NCI-H187 treated with DMSO at 0.1 percent for 48 hours (cell line): ENCODE measurements at regions not wholly inside any gene's neighbourhood (a gene's known extent, or its start where the extent isn't known, plus 50 kb on each side); places are given as distances from the start of the nearest gene placed in this dataset.
A peak's percentile ranks its signal among the peaks of the same experiment; 100 is the strongest.

Source experiments
- DNase-seq: peaks from one replicate; lab custom pipeline; 2025; lab: John Stamatoyannopoulos, UW

DNA sequence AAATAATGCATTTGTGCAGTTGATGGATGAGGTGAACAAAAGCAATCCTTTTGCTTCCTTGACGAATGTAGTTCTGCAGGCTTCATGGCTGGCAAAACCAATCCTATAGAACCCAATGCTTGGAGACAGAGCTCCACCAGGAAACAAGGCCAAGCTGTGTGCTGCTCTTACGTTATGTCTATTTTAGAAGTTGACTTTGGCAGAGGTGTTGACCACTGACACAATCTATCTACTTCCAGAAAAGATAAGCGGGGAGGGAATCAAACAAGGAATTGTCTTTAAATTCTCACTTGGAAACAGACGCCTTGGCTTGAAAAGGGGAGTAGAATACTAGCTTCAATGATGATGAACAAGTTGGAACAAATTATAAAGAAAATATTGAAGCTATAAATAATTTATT is 211.2 kb downstream of the SETD4 start:
- no peak for DNase-seq

DNA sequence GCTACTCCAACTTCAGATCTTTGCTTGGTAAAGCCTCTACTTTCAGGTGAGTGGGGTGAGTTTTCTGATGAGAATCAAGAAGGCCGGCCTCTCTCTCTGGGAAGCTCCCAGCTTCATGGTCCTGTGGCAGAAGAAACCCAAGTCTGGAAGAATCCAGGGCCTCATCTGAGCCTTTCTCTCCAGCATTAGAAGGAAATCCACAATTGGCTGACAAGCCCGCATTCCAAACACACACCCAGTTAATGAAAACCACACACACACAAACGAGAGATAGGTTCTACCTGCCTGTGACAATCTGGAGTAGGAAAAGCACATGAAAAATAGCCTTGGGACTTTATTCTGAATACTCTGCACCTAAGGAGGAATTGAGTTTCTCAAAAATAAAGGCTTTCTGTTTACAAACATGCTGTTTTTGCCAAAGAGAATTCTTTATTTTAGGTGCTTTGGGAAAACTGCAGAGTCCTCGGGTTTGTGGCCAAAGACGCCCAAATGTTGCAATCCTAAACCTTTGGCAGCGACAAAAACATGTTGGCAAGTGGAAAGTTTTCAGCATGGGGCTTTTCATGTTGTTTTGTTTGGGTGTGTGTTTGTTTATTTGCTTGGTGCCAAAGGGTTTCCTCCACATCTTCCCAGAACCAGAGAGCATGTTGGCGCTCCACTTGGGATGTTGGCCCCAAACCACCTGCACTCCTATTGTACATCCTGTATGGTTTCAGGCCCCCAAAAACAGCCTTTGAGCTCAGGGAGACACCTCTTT is 216.2 kb downstream of the SETD4 start:
- DNase-seq: no peak

DNA sequence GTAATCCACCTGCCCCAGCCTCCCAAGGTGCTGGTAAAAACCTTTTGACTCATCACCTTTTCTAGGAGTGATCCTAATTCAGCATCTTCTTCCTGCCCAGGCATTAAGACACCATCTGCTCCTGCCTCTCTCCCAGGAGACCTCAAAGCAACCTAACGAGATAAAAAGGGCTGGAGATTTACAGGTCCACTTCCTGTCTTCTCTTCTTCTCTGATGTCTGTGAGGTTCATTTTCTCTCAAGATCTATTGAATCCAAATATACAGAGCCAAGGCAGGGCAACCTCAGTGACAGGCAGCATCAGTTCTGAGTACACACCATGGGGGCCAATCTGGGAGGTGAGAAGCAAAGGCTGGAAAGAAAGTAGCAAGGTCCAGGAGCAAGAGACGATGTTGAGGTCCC is 219.4 kb downstream of the SETD4 start:
- DNase-seq: no peak

DNA sequence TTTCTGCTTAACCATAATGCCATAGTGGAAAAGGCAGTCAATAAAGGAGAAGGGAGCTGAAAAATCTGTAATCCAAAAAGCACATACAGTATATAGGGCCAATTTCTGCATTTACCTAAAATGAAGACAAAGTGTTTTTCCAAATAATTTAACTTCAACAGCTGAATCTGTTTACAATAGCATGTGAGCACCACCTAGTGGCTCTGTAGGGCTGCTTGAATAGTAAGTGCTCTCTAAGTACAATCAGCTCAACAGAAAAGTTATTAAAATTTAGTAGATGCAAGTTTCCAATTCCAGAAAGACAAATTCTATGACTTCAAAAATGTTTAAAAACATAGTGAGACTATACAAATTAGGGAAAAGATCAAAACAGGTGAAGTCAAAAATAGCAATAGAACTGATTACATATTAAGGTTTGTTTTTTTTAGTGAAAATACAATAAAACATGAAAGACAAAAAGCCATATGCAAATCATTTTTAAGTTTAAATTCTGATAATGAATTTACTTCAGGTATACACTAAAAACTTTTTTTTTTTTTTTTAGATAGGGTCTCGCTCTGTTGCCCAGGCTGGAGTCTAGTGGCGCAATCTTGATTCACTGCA is 220.0 kb downstream of the SETD4 start:
- peak; percentile 56 for DNase-seq

DNA sequence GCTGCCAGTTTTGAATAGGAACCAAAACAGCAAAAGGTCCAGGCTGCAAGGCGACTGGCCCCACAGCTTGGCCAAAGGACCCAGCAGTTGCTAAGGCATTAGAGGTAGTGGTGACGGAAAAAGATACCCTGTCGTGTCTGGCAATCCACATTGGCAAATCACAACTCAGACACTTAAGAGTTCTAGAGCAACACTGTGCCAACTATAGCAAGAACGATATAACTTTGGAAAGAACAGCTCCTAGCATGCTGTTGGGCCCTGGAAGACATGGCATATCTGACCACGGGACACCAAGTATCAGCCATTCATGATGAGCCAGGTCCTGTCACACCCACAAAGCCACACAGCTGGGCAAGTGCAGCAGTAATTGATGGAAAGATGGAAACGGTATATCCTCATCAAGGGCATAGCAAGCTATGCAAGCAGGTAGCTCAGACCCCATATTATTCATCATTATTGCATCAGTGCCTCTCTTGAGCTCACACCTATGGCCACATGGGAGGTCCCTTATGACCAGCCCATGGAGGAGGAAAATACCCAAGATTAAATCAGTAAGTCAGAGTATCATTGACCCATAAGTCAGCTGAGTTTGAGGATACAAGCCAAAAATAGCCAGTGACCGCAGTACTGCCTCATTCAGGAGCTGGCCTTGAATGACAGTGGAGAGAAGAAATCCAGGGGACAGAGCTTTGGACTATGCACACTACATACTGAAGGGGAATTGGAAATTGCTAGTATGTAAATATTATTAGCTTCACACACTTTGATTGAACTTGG is 221.2 kb downstream of the SETD4 start:
- DNase-seq: no peak

DNA sequence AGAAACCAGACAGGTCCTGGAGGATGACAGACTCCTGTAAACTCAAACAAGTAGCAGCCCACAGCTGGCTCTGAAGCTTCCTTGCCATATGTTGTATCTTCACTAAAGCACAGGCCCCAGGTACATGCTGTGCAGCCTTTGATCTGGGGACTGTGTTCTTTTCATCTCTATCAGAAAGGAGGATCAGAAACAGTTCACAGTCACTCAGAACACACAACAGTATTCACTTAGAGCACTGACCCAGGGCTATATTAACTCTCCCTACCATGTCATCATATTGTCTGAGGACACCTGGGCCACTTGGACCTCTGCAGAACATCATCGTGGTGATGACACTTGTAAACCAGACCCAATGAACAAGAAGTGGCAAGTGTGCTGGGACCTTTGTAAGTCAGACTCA is 222.0 kb downstream of the SETD4 start:
- DNase-seq: no peak

DNA sequence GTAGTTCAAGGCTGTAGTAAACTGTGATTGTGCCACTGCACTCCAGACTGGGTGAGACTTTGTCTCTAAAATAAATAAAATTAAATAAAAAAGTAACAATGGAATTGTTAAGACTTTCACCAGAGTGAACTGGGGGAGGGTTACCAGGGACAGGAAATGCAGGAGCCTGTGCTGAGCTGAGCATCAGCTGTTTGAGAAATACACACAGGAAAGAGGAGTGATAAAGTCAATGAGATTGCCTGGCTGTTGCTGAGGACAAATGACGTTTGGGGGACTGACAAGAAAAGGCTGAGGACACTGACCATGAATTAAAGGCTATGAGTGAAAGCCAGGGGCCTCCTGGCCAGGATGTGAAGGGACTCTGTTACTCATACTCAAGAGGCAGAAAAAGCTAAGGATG is 226.3 kb downstream of the SETD4 start:
- no peak for DNase-seq

DNA sequence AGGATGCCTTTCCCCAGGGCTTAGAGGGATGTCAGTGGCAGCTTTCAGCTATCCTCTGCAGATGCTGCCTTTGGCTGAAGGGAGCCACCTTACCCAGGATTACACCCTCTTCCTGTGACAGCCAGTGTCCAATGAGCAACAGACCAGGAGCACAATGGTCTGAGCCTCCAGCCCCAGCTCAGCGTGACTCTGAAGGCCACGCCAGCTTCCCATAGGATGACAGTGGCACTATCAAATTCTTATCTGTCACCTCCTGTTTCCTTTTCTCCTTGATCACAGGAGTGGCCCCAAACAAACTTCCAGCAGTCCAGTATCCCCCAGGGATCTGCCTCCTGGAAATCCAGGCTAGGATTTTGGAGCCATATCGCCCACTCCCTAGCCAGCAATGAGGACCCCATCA is 226.9 kb downstream of the SETD4 start:
- DNase-seq: no peak

DNA sequence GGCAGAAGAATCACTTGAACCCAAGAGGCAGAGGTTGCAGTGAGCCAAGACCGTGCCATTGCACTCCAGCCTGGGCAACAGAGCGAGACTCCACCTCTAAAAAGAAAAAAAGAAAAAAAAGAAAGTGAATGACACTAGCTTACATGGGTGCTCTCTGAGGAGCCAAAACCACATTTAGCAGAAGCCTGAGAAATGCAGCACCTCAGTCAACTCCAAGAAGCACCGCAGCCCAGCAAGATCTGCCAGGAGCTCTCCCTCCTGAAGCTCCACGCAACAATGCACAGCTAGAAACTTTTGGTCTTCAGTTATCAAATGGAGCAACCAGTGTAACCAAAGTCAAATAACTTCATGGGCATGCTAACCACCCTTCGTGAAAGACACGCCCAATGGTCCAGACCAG is 229.1 kb downstream of the SETD4 start:
- DNase-seq: no peak

DNA sequence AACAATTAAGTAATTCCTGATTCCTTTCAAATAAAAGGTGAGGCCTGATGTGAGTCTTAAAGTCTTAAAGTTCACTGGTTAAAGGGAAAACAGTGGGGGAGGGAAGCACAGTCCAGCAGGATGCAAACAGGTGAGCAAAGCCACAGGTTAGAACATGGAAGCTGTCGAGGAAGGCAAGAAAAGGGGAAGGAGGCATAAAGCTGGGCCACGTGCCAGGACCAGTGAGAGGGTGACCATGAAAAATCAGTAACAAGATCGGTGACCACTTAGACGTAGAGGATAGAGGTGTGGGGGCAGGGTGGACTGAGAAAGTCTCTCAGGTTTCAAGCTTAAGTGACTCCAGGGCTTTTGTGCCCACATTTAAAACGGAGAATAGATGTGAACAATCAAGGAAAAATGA is 231.3 kb downstream of the SETD4 start:
- DNase-seq: peak; percentile 82

DNA sequence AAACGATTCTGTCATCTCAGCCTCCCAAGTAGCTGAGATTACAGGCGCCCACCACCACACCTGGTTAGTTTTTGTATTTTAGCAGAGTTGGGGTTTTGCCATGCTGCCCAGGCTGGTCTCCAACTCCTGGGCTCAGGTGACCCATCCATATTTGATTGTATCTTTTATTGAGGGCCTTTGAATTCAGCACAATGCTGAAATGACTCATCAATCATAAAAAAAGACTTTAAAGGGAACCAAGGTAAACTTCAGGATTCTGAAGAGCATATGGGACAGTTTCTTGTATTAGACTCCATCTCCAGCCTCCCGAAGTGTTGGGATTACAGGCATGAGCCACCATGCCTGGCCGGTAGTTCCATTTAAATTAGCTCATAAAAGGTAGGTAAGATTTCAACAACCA is 232.2 kb downstream of the SETD4 start:
- no peak for DNase-seq

DNA sequence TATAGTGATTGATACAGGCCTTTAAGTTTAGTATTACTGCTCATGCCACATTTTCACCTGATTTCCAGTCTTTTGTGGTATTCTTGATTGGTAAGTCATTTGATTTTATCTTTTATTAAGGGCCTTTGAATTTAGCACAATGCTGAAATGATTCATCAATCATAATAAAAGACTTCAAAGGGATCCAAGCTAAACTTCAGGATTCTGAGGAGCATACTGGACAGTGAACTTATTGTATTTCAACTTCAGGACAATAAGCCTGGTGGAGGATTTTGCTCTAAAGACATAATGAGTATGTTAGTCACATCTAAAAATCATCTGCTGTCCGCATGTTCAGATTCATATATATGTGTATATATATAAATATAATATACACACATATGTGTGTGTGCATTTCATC is 233.3 kb downstream of the SETD4 start:
- no peak for DNase-seq

DNA sequence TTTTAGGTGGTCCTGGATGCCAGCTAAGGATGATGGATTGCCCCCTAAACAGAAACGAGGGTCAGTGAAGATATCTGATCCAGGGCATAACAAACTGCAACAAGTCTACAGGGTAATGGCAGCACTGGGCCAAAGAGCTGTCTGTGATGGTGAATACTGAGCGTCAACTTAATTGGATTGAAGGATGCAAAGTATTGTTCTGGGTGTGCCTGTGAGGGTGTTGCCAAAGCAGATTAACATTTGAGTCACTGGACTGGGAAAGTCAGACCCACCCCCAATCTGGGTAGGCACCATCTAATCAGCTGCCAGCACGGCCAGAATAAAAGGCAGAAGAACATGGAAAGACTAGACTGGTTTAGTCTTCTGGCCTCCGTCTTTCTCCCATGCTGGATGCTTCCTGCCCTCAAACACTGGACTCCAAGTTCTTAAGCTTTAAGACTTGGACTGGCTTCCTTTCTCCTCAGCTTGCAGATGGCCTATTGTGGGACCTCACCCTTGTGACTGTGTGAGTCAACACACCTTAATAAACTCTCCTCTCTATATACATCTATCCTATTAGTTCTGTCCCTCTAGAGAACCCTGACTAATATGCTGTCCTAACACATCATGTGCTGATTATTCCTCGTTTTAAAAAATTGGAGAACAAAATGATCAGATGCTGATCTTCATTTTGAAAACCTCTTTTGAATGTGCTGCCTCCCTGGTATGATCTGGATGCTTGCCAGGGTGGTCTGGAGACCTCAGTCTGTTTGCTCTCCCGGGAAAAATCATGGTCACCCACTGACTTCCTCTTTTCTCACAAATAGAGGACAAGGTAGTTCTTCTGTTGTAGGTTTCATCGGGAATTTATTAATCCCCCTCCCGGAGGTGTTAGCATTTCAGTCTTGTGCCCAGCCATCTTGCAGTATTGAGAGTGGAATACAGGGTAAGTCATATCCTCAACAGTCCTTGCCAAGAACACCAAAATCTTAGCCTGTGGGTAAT is 234.7 kb downstream of the SETD4 start:
- DNase-seq: no peak

DNA sequence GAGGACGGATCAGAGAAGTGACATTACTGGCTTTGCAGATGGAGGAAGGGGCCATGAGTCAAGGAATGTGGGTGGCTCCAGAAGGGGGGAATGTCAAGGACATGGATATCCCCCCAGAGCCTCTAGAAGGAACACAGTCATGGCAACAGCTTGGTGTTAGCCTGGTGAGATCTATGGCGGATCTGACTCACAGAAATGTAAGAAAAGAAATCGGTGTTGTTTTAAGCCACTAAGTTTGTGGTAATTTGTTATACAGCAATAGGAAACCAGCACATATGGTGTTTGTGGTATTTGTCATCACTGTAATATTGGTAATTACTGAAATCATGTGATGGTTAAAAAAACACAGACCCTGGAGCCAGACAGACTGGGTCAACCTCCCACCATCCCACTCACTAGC is 236.2 kb downstream of the SETD4 start:
- DNase-seq: no peak

DNA sequence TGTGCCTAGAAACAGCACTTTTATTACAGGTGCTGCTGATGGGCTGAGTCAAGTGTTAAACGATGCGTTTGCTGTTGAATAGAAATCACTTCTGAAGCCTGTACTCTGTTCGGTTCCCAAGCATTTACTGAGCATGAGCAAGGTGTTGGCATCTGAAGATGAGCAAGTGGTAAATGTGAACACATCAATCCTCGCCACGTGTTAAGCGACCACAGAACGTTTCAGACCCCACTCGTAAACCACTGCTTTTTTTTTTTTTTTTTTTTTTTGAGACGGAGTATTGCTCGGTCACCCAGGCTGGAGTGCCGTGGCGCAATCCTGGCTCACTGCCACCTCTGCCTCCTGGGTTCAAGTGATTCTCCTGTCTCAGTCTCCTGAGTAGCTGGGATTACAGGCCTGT is 241.2 kb downstream of the SETD4 start:
- DNase-seq: peak; percentile 17

DNA sequence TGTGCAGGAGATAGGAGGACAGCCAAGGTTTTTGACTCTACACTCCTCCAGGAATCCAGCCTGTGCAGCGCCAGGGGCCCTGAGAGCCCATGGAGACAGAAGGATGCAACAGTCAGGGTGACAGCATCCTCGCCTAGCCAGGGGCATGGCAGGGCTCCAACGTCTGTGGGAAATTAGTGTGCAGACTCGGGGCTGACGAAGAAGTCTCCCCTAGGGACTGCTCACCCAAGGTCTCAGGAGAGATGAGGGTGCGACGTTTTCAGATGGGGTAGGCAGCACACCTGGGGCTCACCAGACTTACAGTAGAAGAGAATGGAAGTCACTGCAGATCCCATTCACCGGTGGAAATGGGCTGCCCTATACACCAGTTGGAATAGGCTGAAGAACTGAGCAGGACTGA is 241.7 kb downstream of the SETD4 start:
- no peak for DNase-seq

DNA sequence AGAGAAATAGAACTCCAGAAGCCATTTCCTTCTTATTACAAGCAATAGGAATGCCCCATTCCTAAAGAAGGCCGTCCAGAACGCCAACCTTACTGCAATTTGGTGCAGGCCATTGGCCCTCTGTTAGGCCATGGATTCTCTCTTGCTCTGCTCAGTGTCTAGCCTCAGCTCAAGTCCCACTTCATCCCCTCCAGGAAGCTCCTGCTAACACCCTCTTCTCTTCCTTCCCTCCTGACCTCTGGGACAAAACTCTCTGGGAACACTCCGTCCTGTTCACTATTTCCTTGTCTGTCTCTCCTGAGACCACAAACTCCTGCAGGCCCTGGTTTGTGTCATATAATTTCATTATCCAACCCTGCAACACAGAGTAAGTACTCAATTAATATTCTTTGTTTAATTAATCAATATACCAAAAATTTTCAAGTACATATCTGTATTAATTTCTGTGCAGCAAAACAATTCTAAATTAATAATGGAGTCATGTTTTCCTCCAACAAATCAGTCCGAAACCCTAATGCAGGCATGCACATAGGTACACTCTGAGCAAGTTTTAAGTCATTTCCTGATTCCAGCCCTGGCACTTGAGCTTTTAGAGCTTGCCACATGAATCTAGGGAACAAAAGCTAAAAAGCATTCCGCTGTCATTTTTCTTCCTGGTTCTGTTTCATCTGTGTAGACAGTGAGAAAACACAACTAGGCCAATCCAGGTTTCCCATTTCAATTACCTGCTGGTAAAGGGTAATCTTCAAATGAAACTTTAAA is 245.3 kb downstream of the SETD4 start:
- no peak for DNase-seq

DNA sequence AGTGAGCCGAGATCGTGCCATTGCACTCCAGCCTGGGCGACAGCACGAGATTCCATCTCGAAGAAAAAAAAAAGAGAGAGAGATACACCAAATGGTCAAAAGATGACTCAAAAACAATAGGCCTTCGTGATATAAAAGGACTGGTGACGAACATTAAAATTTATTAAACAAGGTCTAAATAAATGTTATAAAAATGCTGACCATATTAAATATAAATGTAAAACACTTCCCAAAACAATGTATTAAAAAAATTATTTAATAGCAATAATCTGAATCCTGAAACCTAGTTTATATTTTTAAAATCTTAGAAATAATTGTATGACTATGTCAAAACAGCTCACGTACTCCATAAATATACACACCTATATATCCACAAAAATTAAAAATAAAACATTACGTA is 247.6 kb downstream of the SETD4 start:
- DNase-seq: no peak

DNA sequence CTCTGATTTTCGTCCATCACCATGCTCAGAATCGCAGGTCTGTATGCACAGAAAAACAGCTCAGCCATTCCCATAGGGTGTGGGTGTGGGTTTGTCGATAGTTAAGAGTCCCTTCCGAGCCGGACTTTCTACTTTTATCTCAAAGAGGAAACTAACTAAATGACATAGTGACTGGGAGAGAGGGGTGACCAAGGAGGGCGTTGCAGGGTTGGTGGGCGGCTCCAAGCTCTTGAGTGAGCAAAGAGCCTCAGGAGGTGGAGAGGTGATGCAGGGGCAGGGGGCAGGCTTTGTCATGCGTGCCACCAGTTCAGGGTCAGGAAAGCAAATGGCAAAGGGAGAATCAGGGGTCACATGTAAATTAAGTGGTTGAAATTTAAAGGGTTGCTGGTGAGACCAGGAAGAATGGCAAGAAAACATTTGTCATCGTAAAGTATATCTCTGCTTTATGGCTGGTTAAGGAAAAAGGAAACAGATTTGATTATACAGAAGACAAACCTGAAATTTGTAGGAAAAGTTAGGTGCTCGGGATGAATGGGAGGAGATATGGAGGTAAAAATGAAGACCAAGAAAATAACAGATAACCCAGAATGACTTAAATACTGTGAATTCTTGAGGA is 249.0 kb downstream of the SETD4 start:
- no peak for DNase-seq

DNA sequence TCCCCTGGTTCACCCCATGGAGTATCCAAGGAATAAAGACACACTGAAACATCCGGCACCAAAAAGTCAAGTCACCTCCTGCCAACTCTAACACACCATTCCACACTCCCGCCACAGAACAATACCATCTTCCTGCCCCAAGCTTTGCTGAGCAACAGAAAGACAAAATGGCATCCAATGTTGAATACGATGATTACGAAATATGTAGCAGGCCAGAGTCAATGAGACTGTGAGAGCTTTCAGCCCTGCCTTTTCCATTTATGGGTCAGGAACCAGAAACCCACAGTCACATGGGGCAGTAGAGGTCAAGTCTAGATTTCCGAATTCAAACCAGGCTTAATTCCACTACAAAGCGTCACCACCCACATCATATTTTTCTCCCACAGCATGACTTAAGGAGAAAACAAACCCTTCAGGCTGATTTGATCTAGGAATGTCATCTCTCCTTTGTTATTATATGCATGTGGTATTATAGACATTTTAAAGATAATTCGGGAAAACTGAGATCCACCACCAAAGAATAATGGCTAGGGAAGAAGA is 249.8 kb downstream of the SETD4 start:
- no peak for DNase-seq

DNA sequence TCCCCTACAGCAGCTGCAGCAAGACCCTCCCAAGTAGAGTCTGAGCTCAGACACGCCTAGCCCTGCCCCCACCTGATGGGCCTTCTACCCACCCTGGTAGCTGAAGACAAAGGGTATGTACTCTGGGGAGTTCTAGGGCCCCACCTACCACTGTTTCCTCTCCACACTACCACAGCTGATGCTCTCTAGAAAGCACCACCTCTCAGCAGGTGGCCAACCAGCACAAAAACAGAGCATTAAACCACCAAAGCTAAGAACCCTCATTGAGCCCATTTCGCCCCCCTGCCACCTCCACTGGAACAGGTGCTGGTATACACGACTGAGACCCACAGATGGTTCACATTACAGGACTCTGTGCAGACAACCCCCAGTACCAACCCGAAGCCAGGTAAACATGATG is 258.9 kb downstream of the SETD4 start:
- peak; percentile 15 for DNase-seq
